HFFc6 (cell line): ENCODE measurements at regions not wholly inside any gene's neighbourhood (a gene's known extent, or its start where the extent isn't known, plus 50 kb on each side); places are given as distances from the start of the nearest gene placed in this dataset.

ENCODE experiments used
- DNase-seq: peaks from one replicate; pipeline ENCODE4 v3.0.0-alpha.2; 2018
- H3K27ac Mint-ChIP-seq: 2 replicates; pipeline ENCODE4 v1.8.0; 2020; ENCODE audit warnings: mild to moderate bottlenecking, mixed read lengths
- H3K27me3 Mint-ChIP-seq: 2 replicates; pipeline ENCODE4 v1.8.0; 2021; ENCODE audit warnings: mild to moderate bottlenecking, moderate library complexity, mixed read lengths; ENCODE audit not compliant: insufficient read depth
- H3K36me3 Mint-ChIP-seq: 2 replicates; pipeline ENCODE4 v1.8.0; 2021; ENCODE audit warnings: low read depth, mixed read lengths
- H3K4me1 Mint-ChIP-seq: 2 replicates; pipeline ENCODE4 v1.8.0; 2020; ENCODE audit warnings: low read depth, mixed read lengths
- H3K4me3 Mint-ChIP-seq: 2 replicates; pipeline ENCODE4 v1.8.0; 2020; ENCODE audit warnings: mild to moderate bottlenecking, moderate library complexity, mixed read lengths
- H3K9me3 Mint-ChIP-seq: 2 replicates; pipeline ENCODE4 v1.8.0; 2020; ENCODE audit warnings: mild to moderate bottlenecking, mixed read lengths
- CTCF ChIP-seq: fragments of 200-600 bp; sonication (generic); IDR thresholded peaks from 2 replicates; pipeline ENCODE4 v1.5.0; 2021; ENCODE audit warnings: antibody characterized with exemption, mild to moderate bottlenecking

- H3K4me1 Mint-ChIP-seq = no peaks in the 10 kb centered on the region
- H3K27me3 Mint-ChIP-seq = no peaks in the 10 kb centered on the region
These were observed 836.0 kb upstream of the FBXO33 start for GRCh38 chr14:40268236-40268635.

GRCh38 chr14:40265096-40265495 lies 832.9 kb upstream of the FBXO33 start:
- Mint-ChIP-seq H3K9me3 (peaks cover 17% of the 10 kb centered on the region), H3K27me3 (no peaks in the 10 kb centered on the region), H3K27ac (no peak overlapping the region), H3K4me1 (no peaks in the 10 kb centered on the region), H3K36me3 (no peaks in the 10 kb centered on the region), H3K4me3 (no peak overlapping the region)
- DNase-seq = no peak
- no peak for TF ChIP-seq CTCF

More at GRCh38 chr14:40268236-40268635, 836.0 kb upstream of the FBXO33 start:
- Mint-ChIP-seq H3K27ac (no peak overlapping the region), H3K36me3 (no peaks in the 10 kb centered on the region), H3K4me3 (no peak overlapping the region), H3K9me3 (peaks cover 12% of the 10 kb centered on the region)
- no peak for DNase-seq
- no peak for TF ChIP-seq CTCF

- Mint-ChIP-seq H3K9me3 (peaks cover 50% of the 10 kb centered on the region), H3K27me3 (no peaks in the 10 kb centered on the region), H3K4me1 (no peaks in the 10 kb centered on the region), H3K4me3 (no peak overlapping the region), H3K27ac (no peak overlapping the region), H3K36me3 (no peaks in the 10 kb centered on the region)
- no peak for DNase-seq
- TF ChIP-seq CTCF = no peak
These were observed 820.7 kb upstream of the FBXO33 start for GRCh38 chr14:40252817-40253447.

- TF ChIP-seq CTCF = no peak
- Mint-ChIP-seq H3K4me3 (no peak overlapping the region), H3K4me1 (no peaks in the 10 kb centered on the region), H3K27ac (no peak overlapping the region), H3K27me3 (no peaks in the 10 kb centered on the region; the same call in 1 of the 2 replicates), H3K36me3 (no peaks in the 10 kb centered on the region), H3K9me3 (peaks cover 44% of the 10 kb centered on the region)
- no peak for DNase-seq
These were observed 816.4 kb upstream of the FBXO33 start for GRCh38 chr14:40248671-40249070.

GRCh38 chr14:40240245-40240859 lies 808.1 kb upstream of the FBXO33 start:
- no peak overlapping the region for H3K27ac Mint-ChIP-seq
- DNase-seq = no peak
- no peaks in the 10 kb centered on the region for H3K4me1 Mint-ChIP-seq
- H3K36me3 Mint-ChIP-seq = no peaks in the 10 kb centered on the region
- no peaks in the 10 kb centered on the region; the same call in 1 of the 2 replicates for H3K27me3 Mint-ChIP-seq
- no peak overlapping the region for H3K4me3 Mint-ChIP-seq
- peaks cover 57% of the 10 kb centered on the region for H3K9me3 Mint-ChIP-seq
- TF ChIP-seq CTCF = no peak
